ENCODE measurements at regions not wholly inside any gene's neighbourhood (a gene's known extent, or its start where the extent isn't known, plus 50 kb on each side); places are given as distances from the start of the nearest gene placed in this dataset.

DNA sequence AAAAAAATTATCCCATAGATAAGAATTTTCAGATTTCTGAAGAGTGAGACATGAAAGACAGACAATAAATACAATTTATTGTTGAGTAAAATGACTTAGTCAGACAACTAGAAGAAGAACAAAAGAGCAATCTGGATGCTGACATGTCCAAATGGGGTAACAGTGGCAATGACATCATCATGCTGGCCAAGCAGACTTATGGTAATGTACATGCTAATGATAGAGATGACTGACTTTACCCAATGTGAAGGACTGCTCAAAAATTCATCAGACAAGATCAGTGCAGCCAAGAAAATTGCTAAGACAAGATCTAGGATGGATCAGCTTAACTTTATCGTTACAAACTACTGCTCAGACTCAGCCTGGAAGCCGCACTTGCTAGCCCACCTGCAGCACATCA is 70.5 kb upstream of the SRD5A2 start:
- no peak for TF ChIP-seq BHLHE40 (IDR thresholded peaks at IDR 0.05; ENCODE audit: borderline replicate concordance)
- no peak for TF ChIP-seq ARNT (IDR thresholded peaks at IDR 0.05)
- no peak for TF ChIP-seq HDGF (IDR thresholded peaks at IDR 0.05; ENCODE audit: borderline replicate concordance)
- no peak for TF ChIP-seq CTBP1 (IDR thresholded peaks at IDR 0.05; ENCODE audit: borderline replicate concordance)
- TF ChIP-seq L3MBTL2 (conservative IDR thresholded peaks at IDR 0.05), result no peak
- TF ChIP-seq FOXA1 (IDR thresholded peaks at IDR 0.05), result no peak
- TF ChIP-seq ZNF384 (IDR thresholded peaks at IDR 0.05), result no peak
- TF ChIP-seq NFRKB (IDR thresholded peaks at IDR 0.05), result no peak

Data from HEK293T (cell line).